Right atrium auricular region (tissue), 2 donors: ENCODE measurements at regions not wholly inside any gene's neighbourhood (a gene's known extent, or its start where the extent isn't known, plus 50 kb on each side); places are given as distances from the start of the nearest gene placed in this dataset.

ENCODE experiments used
- DNase-seq: peaks from one replicate; pipeline ENCODE4 v3.0.0-alpha.2; 2019; ENCODE audit warnings: low spot score
- H3K27ac ChIP-seq, 2 donors: fragments of 200-600 bp; sonication (generic); 1 replicate in 1 of 2; 2 replicates in 1 of 2; pipeline ENCODE4 v1.5.1; 2016 to 2019
- H3K27me3 ChIP-seq, 2 donors: fragments of 200-600 bp; sonication (generic); one replicate each; pipeline versions ENCODE4 v1.5.1 to v1.6.0; 2017 to 2019
- H3K36me3 ChIP-seq: fragments of 200-600 bp; sonication (generic); one replicate; pipeline ENCODE4 v1.5.1; 2016
- H3K4me1 ChIP-seq, 2 donors: fragments of 200-600 bp; sonication (generic); one replicate each; pipeline versions ENCODE4 v1.5.1 to v1.6.0; 2017 to 2019
- H3K4me3 ChIP-seq, 2 donors: fragments of 200-600 bp; sonication (generic); 1 replicate in 1 of 2; 2 replicates in 1 of 2; pipeline ENCODE4 v1.5.1; 2017 to 2019; ENCODE audit warnings: mild to moderate bottlenecking in 1 of 2, moderate library complexity in 1 of 2
- H3K9me3 ChIP-seq, 2 donors: fragments of 200-600 bp; sonication (generic); one replicate each; pipeline ENCODE4 v1.5.1; 2019
- TF ChIP-seq, protein P1 (sequence below), 2 donors: fragments of 200-600 bp; sonication (generic); IDR thresholded peaks; one replicate each; pipeline ENCODE4 v1.5.1; 2019; ENCODE audit warnings: antibody characterized with exemption in 2 of 2

DNA sequence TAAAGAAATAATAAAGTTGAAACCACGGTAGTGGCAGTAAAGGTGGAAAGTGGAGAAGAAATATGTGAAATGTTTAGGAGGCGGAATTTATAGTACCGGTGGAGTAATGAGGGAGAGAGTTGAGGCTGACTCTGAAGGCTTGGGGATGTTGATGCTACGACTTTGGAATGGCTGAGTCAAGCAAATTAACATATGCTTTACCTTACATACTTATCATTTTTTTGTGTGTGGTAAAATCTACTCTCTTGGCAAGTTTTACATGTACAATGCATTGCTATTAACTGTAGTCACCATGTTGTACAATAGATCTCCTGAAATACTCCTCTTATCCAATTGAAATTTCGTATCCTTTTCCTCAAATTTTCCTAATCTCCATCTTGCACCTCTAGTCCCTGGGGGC, 179.0 kb downstream of the TAF11L14 start:
- Histone ChIP-seq H3K4me1 (no peaks in the 10 kb centered on the region), H3K27me3 (no peaks in the 10 kb centered on the region), H3K9me3 (no peaks in the 10 kb centered on the region), H3K36me3 (no peaks in the 10 kb centered on the region), H3K27ac (no peak overlapping the region), H3K4me3 (no peak overlapping the region)
- TF ChIP-seq, protein P1, sequence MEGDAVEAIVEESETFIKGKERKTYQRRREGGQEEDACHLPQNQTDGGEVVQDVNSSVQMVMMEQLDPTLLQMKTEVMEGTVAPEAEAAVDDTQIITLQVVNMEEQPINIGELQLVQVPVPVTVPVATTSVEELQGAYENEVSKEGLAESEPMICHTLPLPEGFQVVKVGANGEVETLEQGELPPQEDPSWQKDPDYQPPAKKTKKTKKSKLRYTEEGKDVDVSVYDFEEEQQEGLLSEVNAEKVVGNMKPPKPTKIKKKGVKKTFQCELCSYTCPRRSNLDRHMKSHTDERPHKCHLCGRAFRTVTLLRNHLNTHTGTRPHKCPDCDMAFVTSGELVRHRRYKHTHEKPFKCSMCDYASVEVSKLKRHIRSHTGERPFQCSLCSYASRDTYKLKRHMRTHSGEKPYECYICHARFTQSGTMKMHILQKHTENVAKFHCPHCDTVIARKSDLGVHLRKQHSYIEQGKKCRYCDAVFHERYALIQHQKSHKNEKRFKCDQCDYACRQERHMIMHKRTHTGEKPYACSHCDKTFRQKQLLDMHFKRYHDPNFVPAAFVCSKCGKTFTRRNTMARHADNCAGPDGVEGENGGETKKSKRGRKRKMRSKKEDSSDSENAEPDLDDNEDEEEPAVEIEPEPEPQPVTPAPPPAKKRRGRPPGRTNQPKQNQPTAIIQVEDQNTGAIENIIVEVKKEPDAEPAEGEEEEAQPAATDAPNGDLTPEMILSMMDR (IDR thresholded peaks at IDR 0.05) = no peak
- DNase-seq = no peak

DNA sequence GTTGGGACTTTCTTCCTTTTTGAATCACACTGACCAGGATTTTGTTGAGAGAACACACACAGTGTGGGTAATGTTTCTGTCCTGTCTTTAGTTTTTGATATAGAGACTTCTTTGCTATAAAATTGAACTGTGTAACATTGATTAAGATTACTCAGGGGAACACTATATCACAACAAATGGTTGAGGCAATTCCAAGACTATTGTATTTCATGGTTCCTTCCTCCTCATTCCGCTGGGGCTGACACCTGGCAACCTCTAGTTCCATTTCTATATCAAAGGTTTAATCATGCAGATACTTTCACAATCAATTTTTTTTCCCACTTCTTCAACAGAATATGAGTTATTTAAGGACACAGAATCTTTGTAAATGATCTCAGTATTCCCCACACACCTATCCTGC, 182.2 kb downstream of the TAF11L14 start:
- no peaks in the 10 kb centered on the region for H3K4me1 ChIP-seq
- no peaks in the 10 kb centered on the region for H3K36me3 ChIP-seq
- no peaks in the 10 kb centered on the region for H3K9me3 ChIP-seq
- no peaks in the 10 kb centered on the region for H3K27me3 ChIP-seq
- H3K4me3 ChIP-seq = no peak overlapping the region
- DNase-seq = no peak
- TF ChIP-seq, protein P1 (IDR thresholded peaks at IDR 0.05) = no peak
- no peak overlapping the region for H3K27ac ChIP-seq

DNA sequence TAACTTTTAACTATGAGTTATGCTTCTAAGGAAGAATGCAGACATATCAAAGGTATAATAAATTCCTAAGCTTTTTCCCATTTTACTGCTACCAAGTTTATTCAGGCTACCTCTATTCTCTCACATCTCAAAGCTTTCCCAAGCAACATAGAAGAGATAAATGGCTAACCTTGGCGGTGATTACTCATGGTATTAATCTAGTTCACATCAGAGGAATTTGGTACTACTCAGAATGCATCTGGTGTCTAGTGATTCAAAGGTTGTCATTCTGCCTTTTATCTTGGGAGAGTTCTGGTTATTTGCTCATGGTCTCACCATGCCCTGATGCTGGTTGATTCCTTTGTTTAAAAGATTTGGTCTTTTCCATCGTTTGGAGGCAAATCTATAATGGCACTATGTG, 182.7 kb downstream of the TAF11L14 start:
- H3K4me1 ChIP-seq = no peaks in the 10 kb centered on the region
- no peak overlapping the region for H3K4me3 ChIP-seq
- no peaks in the 10 kb centered on the region for H3K9me3 ChIP-seq
- no peak for DNase-seq
- H3K27ac ChIP-seq = no peak overlapping the region
- H3K36me3 ChIP-seq = no peaks in the 10 kb centered on the region
- no peaks in the 10 kb centered on the region for H3K27me3 ChIP-seq
- TF ChIP-seq, protein P1 (IDR thresholded peaks at IDR 0.05) = no peak

DNA sequence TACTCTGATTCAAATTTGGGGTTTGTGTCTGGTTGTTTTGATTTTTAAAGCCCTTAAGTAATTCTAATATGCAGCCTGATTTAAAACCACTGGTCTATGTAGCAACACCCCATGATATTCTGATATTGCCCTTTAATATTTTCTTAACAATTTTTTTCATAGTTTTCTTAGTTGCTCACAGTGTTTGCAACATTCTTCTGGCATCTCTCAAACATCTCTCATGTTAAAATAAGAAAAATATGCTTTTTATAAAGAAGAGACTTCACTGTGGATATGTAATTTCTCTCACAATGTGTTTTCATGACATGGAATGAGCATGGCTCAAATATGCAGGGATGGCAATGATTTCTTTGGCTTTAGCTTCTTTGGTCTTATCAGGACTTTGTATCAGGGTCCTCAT, 183.7 kb downstream of the TAF11L14 start:
- Histone ChIP-seq H3K4me3 (no peak overlapping the region), H3K9me3 (no peaks in the 10 kb centered on the region), H3K27ac (no peak overlapping the region), H3K4me1 (no peaks in the 10 kb centered on the region), H3K36me3 (no peaks in the 10 kb centered on the region), H3K27me3 (no peaks in the 10 kb centered on the region)
- DNase-seq = no peak
- TF ChIP-seq, protein P1 (IDR thresholded peaks at IDR 0.05) = no peak

DNA sequence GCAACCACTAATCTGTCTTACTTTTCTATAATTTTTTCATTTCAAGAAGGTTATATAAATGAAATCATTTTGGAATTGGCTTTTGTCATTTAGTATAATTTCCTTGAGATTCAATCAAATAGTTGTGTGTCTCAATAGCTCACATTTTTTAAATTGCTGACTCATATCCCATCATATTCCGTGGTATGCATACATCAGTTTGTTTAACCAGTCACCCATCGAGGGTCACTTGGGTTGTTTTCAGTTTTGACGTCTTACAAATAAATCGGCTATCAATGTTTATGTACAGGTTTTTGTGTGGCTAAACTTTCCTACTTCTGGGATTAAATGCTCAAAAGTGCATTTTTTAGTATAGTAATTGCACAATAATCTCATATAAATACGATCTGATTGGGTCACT, 185.5 kb downstream of the TAF11L14 start:
- TF ChIP-seq, protein P1 (IDR thresholded peaks at IDR 0.05) = no peak
- Histone ChIP-seq H3K4me3 (no peak overlapping the region), H3K27me3 (no peaks in the 10 kb centered on the region), H3K27ac (no peak overlapping the region), H3K9me3 (no peaks in the 10 kb centered on the region), H3K36me3 (no peaks in the 10 kb centered on the region), H3K4me1 (no peaks in the 10 kb centered on the region)
- DNase-seq = no peak

DNA sequence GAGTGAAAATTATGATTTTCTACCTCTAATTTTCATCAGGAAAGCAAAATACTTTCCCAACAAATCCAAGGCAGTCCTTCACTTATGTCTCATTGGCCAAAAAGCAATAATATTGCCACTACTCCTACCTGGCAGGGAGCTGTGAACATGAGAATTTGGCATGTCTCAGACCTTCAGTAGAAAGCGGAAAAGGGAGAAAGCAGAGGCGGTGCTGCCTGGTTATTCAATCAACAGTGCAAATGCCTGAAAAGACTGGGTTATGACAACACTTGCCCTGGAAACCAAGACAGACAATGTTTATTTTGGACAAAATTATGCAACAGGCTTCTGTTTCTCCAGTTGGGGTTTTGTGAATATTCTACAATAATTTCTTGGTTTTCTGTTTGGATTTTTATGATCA, 194.4 kb downstream of the TAF11L14 start:
- Histone ChIP-seq H3K27me3 (no peaks in the 10 kb centered on the region), H3K4me3 (no peak overlapping the region), H3K9me3 (no peaks in the 10 kb centered on the region), H3K27ac (no peak overlapping the region), H3K36me3 (no peaks in the 10 kb centered on the region), H3K4me1 (no peaks in the 10 kb centered on the region)
- TF ChIP-seq, protein P1 (IDR thresholded peaks at IDR 0.05) = no peak
- DNase-seq = no peak
